Naive thymus-derived CD4-positive, alpha-beta T cell (primary cell): ENCODE measurements at regions not wholly inside any gene's neighbourhood (a gene's known extent, or its start where the extent isn't known, plus 50 kb on each side); places are given as distances from the start of the nearest gene placed in this dataset.

Source experiments
- ATAC-seq: fragments of 150-1000 bp; cut with Tn5 transposase; 2 replicates; pipeline ENCODE4 v1.10.0; 2021; ENCODE audit warnings: mild to moderate bottlenecking, moderate library complexity
- CTCF ChIA-PET: fragments of 350-600 bp; sonication (Branson Sonifier 250); formaldehyde crosslinking; loops from one replicate; lab custom pipeline; 2021; ENCODE audit warnings: antibody characterized with exemption; lab: Charles Lee
- POLR2A ChIA-PET: fragments of 350-600 bp; sonication (Branson Sonifier 250); formaldehyde crosslinking; loops from one replicate; lab custom pipeline; 2021; ENCODE audit warnings: antibody characterized with exemption, inconsistent platforms; lab: Charles Lee
- DNase-seq, 9 donors: peaks; one replicate each; pipeline versions ENCODE4 v3.0.0 to v3.0.0-alpha.2; 2020 to 2022; ENCODE audit warnings: mixed read lengths in 1 of 9
- H3K27ac ChIP-seq: one replicate; pipeline ENCODE4 v1.7.0; 2013; ENCODE audit warnings: mild to moderate bottlenecking, low read depth, low read length, moderate library complexity
- H3K27me3 ChIP-seq, 2 donors: one replicate each; pipeline ENCODE4 v1.7.0; 2013; ENCODE audit warnings: low read length in 2 of 2, mild to moderate bottlenecking in 2 of 2, moderate library complexity in 2 of 2; ENCODE audit not compliant: control insufficient read depth in 2 of 2, insufficient read depth in 2 of 2
- H3K36me3 ChIP-seq, 3 experiments: 1 replicate in 2 of 3; 2 replicates in 1 of 3; pipeline ENCODE4 v1.7.0; 2013; ENCODE audit warnings: low read length in 3 of 3, mild to moderate bottlenecking in 3 of 3, moderate library complexity in 1 of 3; ENCODE audit not compliant: insufficient read depth in 3 of 3, control insufficient read depth in 2 of 3
- H3K4me1 ChIP-seq, 2 donors: one replicate each; pipeline ENCODE4 v1.7.0; 2013; ENCODE audit warnings: low read length in 2 of 2, mild to moderate bottlenecking in 2 of 2, moderate library complexity in 1 of 2; ENCODE audit not compliant: control insufficient read depth in 2 of 2, insufficient read depth in 2 of 2
- H3K4me3 ChIP-seq: 2 replicates; pipeline ENCODE4 v1.7.0; 2013; ENCODE audit warnings: mild to moderate bottlenecking, low read length
- H3K9me3 ChIP-seq, 3 experiments: 1 replicate in 2 of 3; 2 replicates in 1 of 3; pipeline ENCODE4 v1.7.0; 2013; ENCODE audit warnings: low read length in 3 of 3; ENCODE audit not compliant: control insufficient read depth in 2 of 3
- H3K27ac Mint-ChIP-seq, 9 donors: one replicate each; pipeline ENCODE4 v1.8.0; 2020 to 2022; ENCODE audit warnings: mixed read lengths in 9 of 9, mild to moderate bottlenecking in 8 of 9, moderate library complexity in 5 of 9, inconsistent platforms in 2 of 9
- H3K27me3 Mint-ChIP-seq, 5 donors: one replicate each; pipeline ENCODE4 v1.8.0; 2021 to 2022; ENCODE audit warnings: mixed read lengths in 5 of 5, mild to moderate bottlenecking in 1 of 5
- H3K36me3 Mint-ChIP-seq, 5 donors: one replicate each; pipeline ENCODE4 v1.8.0; 2020 to 2022; ENCODE audit warnings: mixed read lengths in 5 of 5, mild to moderate bottlenecking in 3 of 5, inconsistent platforms in 1 of 5
- H3K4me1 Mint-ChIP-seq, 7 donors: one replicate each; pipeline ENCODE4 v1.8.0; 2020 to 2022; ENCODE audit warnings: mixed read lengths in 7 of 7, mild to moderate bottlenecking in 3 of 7, inconsistent platforms in 1 of 7
- H3K4me3 Mint-ChIP-seq, 10 donors: one replicate each; pipeline ENCODE4 v1.8.0; 2020 to 2022; ENCODE audit warnings: mild to moderate bottlenecking in 10 of 10, mixed read lengths in 10 of 10, moderate library complexity in 6 of 10, inconsistent platforms in 2 of 10
- H3K9me3 Mint-ChIP-seq, 11 donors: one replicate each; pipeline ENCODE4 v1.8.0; 2020 to 2022; ENCODE audit warnings: mixed read lengths in 11 of 11, mild to moderate bottlenecking in 4 of 11, inconsistent platforms in 1 of 11, moderate library complexity in 1 of 11
- intact Hi-C, 2 donors: fragments of 100-400 bp; cut with micrococcal nuclease; formaldehyde crosslinking; loops; one replicate each; pipeline ENCODE4 v1.15.1; 2023

DNA sequence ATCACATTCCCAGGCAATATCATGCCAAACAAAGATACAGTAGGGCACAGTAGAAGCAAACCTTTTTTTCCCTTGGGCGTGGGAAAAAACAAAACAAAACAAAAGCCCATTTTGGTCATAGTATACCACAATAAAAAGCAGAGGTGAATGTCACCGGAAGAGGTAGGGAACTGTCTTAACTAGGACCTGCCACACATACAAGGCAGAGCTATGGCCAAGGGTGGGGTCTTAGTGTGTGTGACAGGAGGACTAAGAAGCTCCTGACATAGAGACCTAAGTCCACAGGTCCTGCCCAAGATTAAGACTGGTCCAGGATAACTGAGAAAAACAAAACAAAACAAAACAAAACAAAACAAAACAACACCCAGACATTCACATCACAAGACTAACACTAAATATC lies 441.2 kb upstream of the DSEL start:
- Histone ChIP-seq H3K4me1 (no peaks in the 10 kb centered on the region), H3K27ac (no peak overlapping the region), H3K27me3 (no peaks in the 10 kb centered on the region), H3K9me3 (no peaks in the 10 kb centered on the region), H3K4me3 (no peak overlapping the region), H3K36me3 (no peaks in the 10 kb centered on the region)
- H3K27ac Mint-ChIP-seq = no peak overlapping the region
- no peak overlapping the region for H3K4me3 Mint-ChIP-seq
- no peaks in the 10 kb centered on the region for H3K36me3 Mint-ChIP-seq
- DNase-seq (no peak), ATAC-seq (no peak)
- H3K27me3 Mint-ChIP-seq = peaks cover 0 to 12% (median 0%) of the 10 kb centered on the region in 5 donors
- ChIA-PET POLR2A (no interaction called here), CTCF (no interaction called here)
- H3K9me3 Mint-ChIP-seq = peaks cover 0 to 5% (median 0%) of the 10 kb centered on the region in 11 donors
- intact Hi-C loops = no loop called here
- H3K4me1 Mint-ChIP-seq = no peaks in the 10 kb centered on the region

DNA sequence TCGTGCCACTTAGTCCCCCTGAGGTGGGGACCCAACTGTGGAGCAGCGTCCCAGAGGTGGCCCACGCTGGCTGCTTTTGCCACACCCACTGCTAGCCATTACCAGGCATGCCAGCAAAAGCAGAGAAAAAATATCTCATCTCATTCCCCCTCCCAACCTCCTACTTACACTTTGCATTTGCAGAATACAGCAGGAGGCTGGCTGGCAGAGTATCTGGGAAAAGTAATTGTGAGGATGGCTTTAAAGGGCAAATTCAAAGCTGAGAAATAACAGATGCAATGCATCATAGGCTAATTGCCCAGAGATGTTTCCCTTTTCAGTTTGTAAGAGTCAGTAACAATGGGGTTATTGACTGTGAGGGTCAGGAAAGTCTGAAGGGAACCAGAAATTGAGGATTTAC lies 438.1 kb upstream of the DSEL start:
- ChIA-PET CTCF (no interaction called here), POLR2A (no interaction called here)
- H3K4me3 Mint-ChIP-seq = no peak overlapping the region
- Histone ChIP-seq H3K27me3 (no peaks in the 10 kb centered on the region), H3K36me3 (no peaks in the 10 kb centered on the region), H3K4me1 (no peaks in the 10 kb centered on the region), H3K4me3 (no peak overlapping the region), H3K27ac (no peak overlapping the region), H3K9me3 (no peaks in the 10 kb centered on the region)
- H3K27me3 Mint-ChIP-seq = peaks cover 0 to 12% (median 0%) of the 10 kb centered on the region in 5 donors
- DNase-seq = no peak
- H3K4me1 Mint-ChIP-seq = no peaks in the 10 kb centered on the region
- intact Hi-C loops = no loop called here
- peaks cover 0 to 4% (median 0%) of the 10 kb centered on the region in 11 donors for H3K9me3 Mint-ChIP-seq
- H3K36me3 Mint-ChIP-seq = no peaks in the 10 kb centered on the region
- H3K27ac Mint-ChIP-seq = no peak overlapping the region
- ATAC-seq = no peak

DNA sequence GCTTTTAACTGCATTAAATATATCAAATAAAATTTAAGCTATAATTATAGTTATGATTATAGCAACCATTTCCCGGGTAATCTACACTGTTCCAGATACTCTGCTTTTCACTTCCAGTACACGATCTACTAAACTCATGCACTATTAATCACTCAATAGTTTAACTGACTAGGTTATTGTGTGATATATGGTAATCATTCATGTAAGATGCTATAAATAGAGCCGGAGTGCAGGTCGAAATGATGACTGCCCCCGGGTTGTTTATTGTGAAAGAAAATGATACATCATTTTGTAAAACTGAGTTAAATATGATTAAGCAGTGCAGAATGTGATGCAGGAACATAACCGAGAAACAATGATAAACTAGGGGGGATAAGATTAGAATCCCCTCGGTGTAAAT lies 434.6 kb upstream of the DSEL start:
- H3K27ac Mint-ChIP-seq = no peak overlapping the region
- no peaks in the 10 kb centered on the region for H3K27me3 ChIP-seq
- no peak overlapping the region for H3K27ac ChIP-seq
- no peaks in the 10 kb centered on the region for H3K36me3 ChIP-seq
- H3K4me1 Mint-ChIP-seq = no peaks in the 10 kb centered on the region
- no peak for DNase-seq
- H3K36me3 Mint-ChIP-seq = no peaks in the 10 kb centered on the region
- H3K9me3 Mint-ChIP-seq = peaks cover 0 to 2% (median 0%) of the 10 kb centered on the region in 11 donors
- no peak overlapping the region for H3K4me3 Mint-ChIP-seq
- peaks cover 0 to 11% (median 0%) of the 10 kb centered on the region in 5 donors for H3K27me3 Mint-ChIP-seq
- intact Hi-C loops = no loop called here
- H3K4me3 ChIP-seq = no peak overlapping the region
- no peaks in the 10 kb centered on the region for H3K4me1 ChIP-seq
- POLR2A ChIA-PET = no interaction called here
- ATAC-seq = no peak
- CTCF ChIA-PET = no interaction called here
- H3K9me3 ChIP-seq = no peaks in the 10 kb centered on the region

DNA sequence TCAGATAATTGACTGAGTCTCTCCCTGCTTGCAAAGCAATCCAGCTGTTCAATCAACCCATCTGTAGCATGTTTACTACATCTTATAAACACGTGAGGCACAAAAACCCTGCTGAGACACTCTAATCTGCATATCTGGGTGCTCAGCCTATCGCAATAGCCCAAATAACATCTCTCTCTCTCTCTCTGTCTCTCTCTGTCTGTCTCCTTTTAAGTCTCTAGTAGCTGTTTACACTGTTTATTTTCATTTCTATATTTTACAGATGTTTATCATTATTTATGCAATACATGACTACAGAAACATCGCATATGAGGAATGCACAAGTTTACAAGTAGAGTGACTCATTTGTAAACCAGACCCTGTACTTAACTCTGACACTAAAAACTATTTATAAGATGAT lies 422.1 kb upstream of the DSEL start:
- no peak overlapping the region for H3K27ac Mint-ChIP-seq
- H3K36me3 Mint-ChIP-seq = no peaks in the 10 kb centered on the region
- peaks cover 0 to 7% (median 0%) of the 10 kb centered on the region in 11 donors for H3K9me3 Mint-ChIP-seq
- H3K9me3 ChIP-seq = no peaks in the 10 kb centered on the region
- H3K4me3 ChIP-seq = no peak overlapping the region
- H3K4me3 Mint-ChIP-seq = no peak overlapping the region
- H3K27ac ChIP-seq = no peak overlapping the region
- no peaks in the 10 kb centered on the region for H3K27me3 ChIP-seq
- CTCF ChIA-PET = no interaction called here
- intact Hi-C loops = no loop called here
- peaks cover 0 to 4% (median 0%) of the 10 kb centered on the region in 5 donors for H3K27me3 Mint-ChIP-seq
- POLR2A ChIA-PET = no interaction called here
- H3K36me3 ChIP-seq = no peaks in the 10 kb centered on the region
- H3K4me1 Mint-ChIP-seq = no peaks in the 10 kb centered on the region
- ATAC-seq (no peak), DNase-seq (no peak)
- H3K4me1 ChIP-seq = no peaks in the 10 kb centered on the region

DNA sequence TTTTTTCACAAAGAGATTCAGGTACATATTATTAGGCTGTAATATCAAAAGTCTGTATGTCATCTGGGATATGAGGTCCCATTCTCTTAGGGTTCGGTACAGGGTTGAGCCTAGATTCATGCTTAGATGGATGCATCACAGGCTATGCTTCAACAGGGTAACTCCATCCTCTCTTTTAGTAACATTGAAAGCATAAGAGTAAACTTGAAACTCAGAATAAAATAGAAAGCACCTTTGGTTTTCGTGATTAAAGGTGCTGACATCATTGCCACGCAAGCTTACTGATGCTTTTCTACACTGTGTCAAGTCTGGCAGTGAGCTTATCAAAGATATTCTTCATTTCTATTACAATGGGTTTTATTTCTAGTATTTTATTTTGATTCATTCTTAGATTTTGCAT lies 419.1 kb upstream of the DSEL start:
- no peak overlapping the region for H3K4me3 ChIP-seq
- ChIA-PET CTCF (no interaction called here), POLR2A (no interaction called here)
- H3K27ac ChIP-seq = no peak overlapping the region
- H3K4me3 Mint-ChIP-seq = no peak overlapping the region
- peaks cover 0 to 7% (median 0%) of the 10 kb centered on the region in 11 donors for H3K9me3 Mint-ChIP-seq
- no peak for DNase-seq
- no peaks in the 10 kb centered on the region for H3K4me1 ChIP-seq
- no peaks in the 10 kb centered on the region for H3K36me3 ChIP-seq
- H3K27ac Mint-ChIP-seq = no peak overlapping the region
- H3K9me3 ChIP-seq = no peaks in the 10 kb centered on the region
- H3K27me3 Mint-ChIP-seq = no peaks in the 10 kb centered on the region
- H3K36me3 Mint-ChIP-seq = no peaks in the 10 kb centered on the region
- ATAC-seq = no peak
- H3K27me3 ChIP-seq = no peaks in the 10 kb centered on the region
- H3K4me1 Mint-ChIP-seq = no peaks in the 10 kb centered on the region
- intact Hi-C loops = no loop called here

DNA sequence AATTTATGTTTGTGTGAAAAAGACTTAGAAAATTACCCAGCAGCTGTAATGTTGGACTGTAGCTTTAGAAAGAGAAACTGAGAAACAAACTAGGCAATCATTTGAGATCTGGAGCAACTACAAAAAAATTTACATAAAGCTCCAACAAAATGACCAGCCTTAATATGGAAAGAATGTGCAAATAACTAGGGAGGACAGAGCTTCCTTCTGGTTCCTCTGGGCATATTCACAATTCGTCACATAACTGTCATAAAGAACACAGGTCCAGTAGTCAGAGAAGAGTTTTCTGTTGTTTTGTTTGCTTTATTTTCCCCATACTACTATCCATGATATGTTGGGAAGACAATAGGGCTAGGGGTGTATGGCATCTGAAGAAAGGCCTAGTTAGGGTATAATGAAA lies 416.8 kb upstream of the DSEL start:
- intact Hi-C loops = no loop called here
- ATAC-seq (no peak), DNase-seq (no peak)
- peaks cover 0 to 2% (median 0%) of the 10 kb centered on the region in 11 donors for H3K9me3 Mint-ChIP-seq
- Histone ChIP-seq H3K9me3 (no peaks in the 10 kb centered on the region), H3K27ac (no peak overlapping the region), H3K36me3 (no peaks in the 10 kb centered on the region), H3K27me3 (no peaks in the 10 kb centered on the region), H3K4me3 (no peak overlapping the region), H3K4me1 (no peaks in the 10 kb centered on the region)
- no peaks in the 10 kb centered on the region for H3K27me3 Mint-ChIP-seq
- ChIA-PET CTCF (no interaction called here), POLR2A (no interaction called here)
- no peak overlapping the region for H3K27ac Mint-ChIP-seq
- no peak overlapping the region for H3K4me3 Mint-ChIP-seq
- no peaks in the 10 kb centered on the region for H3K36me3 Mint-ChIP-seq
- H3K4me1 Mint-ChIP-seq = no peaks in the 10 kb centered on the region

DNA sequence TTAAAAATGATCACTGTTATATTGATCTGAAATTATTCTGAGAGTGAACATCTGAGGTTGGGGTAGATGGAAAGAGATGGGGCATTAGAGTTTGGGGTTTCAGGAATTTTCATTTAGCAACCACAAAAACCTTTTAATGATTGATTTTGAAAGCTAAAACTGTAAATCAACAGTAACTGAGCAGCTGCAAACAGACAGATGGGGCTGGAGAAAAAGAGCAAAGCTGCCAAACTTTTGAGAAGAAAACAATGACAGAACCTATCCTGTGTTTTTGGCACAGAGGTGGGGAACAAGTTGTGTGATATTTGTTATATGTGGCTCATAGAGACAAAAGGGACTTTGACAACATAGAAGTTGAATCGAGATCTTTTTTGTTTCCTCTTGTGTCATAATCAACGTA lies 415.8 kb upstream of the DSEL start:
- intact Hi-C loops = no loop called here
- POLR2A ChIA-PET = no interaction called here

More for the DNA sequence above, 415.8 kb upstream of the DSEL start:
- no peaks in the 10 kb centered on the region for H3K36me3 Mint-ChIP-seq
- no peak for ATAC-seq
- Histone ChIP-seq H3K36me3 (no peaks in the 10 kb centered on the region), H3K4me3 (no peak overlapping the region), H3K27ac (no peak overlapping the region), H3K9me3 (no peaks in the 10 kb centered on the region), H3K27me3 (no peaks in the 10 kb centered on the region), H3K4me1 (no peaks in the 10 kb centered on the region)
- no peak for DNase-seq
- H3K4me1 Mint-ChIP-seq = no peaks in the 10 kb centered on the region
- H3K9me3 Mint-ChIP-seq = peaks cover 0 to 2% (median 0%) of the 10 kb centered on the region in 11 donors
- no peak overlapping the region for H3K27ac Mint-ChIP-seq
- no peaks in the 10 kb centered on the region for H3K27me3 Mint-ChIP-seq
- H3K4me3 Mint-ChIP-seq = no peak overlapping the region
- CTCF ChIA-PET = no interaction called here
